GM12872 (cell line): ENCODE measurements at regions not wholly inside any gene's neighbourhood (a gene's known extent, or its start where the extent isn't known, plus 50 kb on each side); places are given as distances from the start of the nearest gene placed in this dataset.

ENCODE experiments used
- TF ChIP-seq, protein P1 (sequence below): IDR thresholded peaks from 3 replicates; pipeline ENCODE4 v1.5.1; 2011; ENCODE audit warnings: low read depth, mild to moderate bottlenecking, low read length, moderate library complexity; ENCODE audit not compliant: insufficient read depth

DNA sequence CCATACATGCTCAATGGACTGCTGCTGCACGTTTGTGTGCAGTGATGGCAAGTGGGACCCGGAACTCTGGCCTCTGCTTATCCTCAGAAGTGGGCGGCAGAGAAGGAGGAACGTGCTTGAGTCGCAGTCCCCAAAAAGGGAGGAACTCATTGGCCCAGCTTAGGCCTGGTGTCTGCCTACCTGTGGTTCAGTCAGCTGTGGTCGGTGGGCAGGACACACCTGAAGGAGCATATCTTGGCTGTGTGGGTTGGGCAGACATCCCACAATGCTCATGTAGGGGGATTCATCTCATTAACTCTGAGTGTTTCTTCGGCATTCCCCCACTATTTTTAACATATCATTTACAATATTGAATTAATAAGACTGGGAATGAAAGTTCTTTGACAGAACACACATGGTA is 122.9 kb upstream of the IL12B start:
- TF ChIP-seq, protein P1, sequence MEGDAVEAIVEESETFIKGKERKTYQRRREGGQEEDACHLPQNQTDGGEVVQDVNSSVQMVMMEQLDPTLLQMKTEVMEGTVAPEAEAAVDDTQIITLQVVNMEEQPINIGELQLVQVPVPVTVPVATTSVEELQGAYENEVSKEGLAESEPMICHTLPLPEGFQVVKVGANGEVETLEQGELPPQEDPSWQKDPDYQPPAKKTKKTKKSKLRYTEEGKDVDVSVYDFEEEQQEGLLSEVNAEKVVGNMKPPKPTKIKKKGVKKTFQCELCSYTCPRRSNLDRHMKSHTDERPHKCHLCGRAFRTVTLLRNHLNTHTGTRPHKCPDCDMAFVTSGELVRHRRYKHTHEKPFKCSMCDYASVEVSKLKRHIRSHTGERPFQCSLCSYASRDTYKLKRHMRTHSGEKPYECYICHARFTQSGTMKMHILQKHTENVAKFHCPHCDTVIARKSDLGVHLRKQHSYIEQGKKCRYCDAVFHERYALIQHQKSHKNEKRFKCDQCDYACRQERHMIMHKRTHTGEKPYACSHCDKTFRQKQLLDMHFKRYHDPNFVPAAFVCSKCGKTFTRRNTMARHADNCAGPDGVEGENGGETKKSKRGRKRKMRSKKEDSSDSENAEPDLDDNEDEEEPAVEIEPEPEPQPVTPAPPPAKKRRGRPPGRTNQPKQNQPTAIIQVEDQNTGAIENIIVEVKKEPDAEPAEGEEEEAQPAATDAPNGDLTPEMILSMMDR = no peak

GRCh38 chr5:159456261-159456660 is 126.0 kb upstream of the IL12B start:
- TF ChIP-seq, protein P1 = no peak

GRCh38 chr5:159456722-159457465 is 126.6 kb upstream of the IL12B start:
- TF ChIP-seq, protein P1 = no peak

DNA sequence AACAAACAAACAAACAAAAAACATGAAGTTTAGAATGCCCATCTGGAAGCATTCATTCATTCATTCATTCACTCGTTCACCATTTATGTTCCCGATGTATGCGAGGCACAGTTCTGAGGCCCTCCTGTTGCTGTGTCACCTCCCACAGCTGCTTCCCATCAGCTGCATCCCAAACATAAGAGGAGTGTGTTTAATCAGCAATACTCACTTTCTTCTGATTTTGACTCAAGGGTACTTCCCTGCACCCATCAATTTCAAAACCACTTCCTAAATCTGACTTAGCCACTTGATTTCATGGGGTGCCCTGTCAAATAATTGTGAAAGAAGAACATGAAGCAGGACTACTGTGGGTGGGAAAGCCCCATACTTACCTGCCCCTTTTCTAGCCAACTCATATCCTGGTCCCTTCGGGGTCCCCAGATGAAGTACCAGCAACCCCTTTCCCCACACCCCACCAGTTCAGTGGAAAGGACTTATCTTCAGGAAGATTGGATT is 128.0 kb upstream of the IL12B start:
- TF ChIP-seq, protein P1 = no peak

GRCh38 chr5:159459132-159459627 is 128.9 kb upstream of the IL12B start:
- TF ChIP-seq, protein P1 = no peak

GRCh38 chr5:159459951-159460538 is 129.8 kb upstream of the IL12B start:
- TF ChIP-seq, protein P1 = no peak

DNA sequence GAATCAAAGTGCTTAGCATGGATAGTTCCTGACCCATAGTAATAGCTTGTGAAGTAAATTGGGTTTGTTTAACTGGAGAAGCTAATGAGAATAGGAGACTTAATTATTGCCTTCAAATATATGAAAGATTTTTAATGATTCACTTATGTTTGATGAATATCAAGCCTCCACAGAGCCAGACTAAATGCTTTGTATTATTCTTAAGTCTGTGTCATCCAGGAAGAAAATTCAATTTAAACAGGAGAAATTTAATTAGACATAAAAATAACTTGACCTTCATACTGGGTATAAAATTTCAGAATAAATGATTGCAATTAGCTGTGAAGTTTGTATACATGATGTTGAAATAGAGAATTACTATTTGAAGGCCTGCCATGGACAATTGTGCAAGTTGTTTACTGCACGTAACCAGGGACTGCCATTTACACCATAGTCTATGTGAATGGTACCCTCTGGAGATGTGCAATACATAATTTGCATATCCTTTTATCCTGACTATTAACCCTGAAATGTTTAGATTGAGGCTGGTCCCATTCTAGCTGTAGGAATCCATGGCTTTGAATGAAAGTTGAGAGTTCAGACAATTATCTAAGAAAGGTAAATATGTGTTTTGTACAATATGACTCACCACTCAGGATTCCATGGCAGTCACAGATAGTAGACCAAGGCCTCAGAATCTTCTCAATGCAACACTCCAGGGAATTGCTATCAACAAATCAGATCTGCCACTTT is 133.5 kb upstream of the IL12B start:
- TF ChIP-seq, protein P1 = no peak
